ENCODE measurements at regions not wholly inside any gene's neighbourhood (a gene's known extent, or its start where the extent isn't known, plus 50 kb on each side); places are given as distances from the start of the nearest gene placed in this dataset.
A peak's percentile ranks its signal among the peaks of the same experiment; 100 is the strongest.
"Not testable (repeated sequence)": the region's sequence is repeated elsewhere in the genome, so short reads cannot be mapped to it uniquely, and the experiment has no call there.

GRCh38 chrX:63466690-63467089 lies 115.6 kb upstream of the SPIN4 start:
- no peak for DNase-seq

- DNase-seq: no peak
Measured at GRCh38 chrX:63458981-63459380, 107.8 kb upstream of the SPIN4 start.

- no peak for DNase-seq
Measured at GRCh38 chrX:63453571-63453970, 102.4 kb upstream of the SPIN4 start.

- DNase-seq: no peak
Measured at GRCh38 chrX:63441717-63442116, 90.6 kb upstream of the SPIN4 start.

GRCh38 chrX:63439580-63439979 lies 88.4 kb upstream of the SPIN4 start:
- no peak for DNase-seq

- no peak for DNase-seq
Measured at GRCh38 chrX:63436865-63437264, 85.7 kb upstream of the SPIN4 start.

GRCh38 chrX:63434665-63435064 lies 83.5 kb upstream of the SPIN4 start:
- DNase-seq: no peak

GRCh38 chrX:63434206-63434605 lies 83.1 kb upstream of the SPIN4 start:
- DNase-seq: no peak

GRCh38 chrX:63430026-63430425 lies 78.9 kb upstream of the SPIN4 start:
- no peak for DNase-seq

GRCh38 chrX:63428348-63428747 lies 77.2 kb upstream of the SPIN4 start:
- DNase-seq: no peak

GRCh38 chrX:63426519-63426918 lies 75.4 kb upstream of the SPIN4 start:
- DNase-seq: no peak

GRCh38 chrX:63424063-63424462 lies 72.9 kb upstream of the SPIN4 start:
- DNase-seq: no peak

GRCh38 chrX:63421411-63421810 lies 70.3 kb upstream of the SPIN4 start:
- no peak for DNase-seq

- DNase-seq: no peak
Measured at GRCh38 chrX:63418211-63418610, 67.1 kb upstream of the SPIN4 start.

GRCh38 chrX:63417649-63418048 lies 66.5 kb upstream of the SPIN4 start:
- DNase-seq: no peak

GRCh38 chrX:63409934-63410333 lies 58.8 kb upstream of the SPIN4 start:
- not testable (repeated sequence) for DNase-seq

- no peak for DNase-seq
Measured at GRCh38 chrX:63408050-63408449, 56.9 kb upstream of the SPIN4 start.

GRCh38 chrX:63404332-63404731 lies 53.2 kb upstream of the SPIN4 start:
- no peak for DNase-seq

GRCh38 chrX:63402106-63402505 lies 51.0 kb upstream of the SPIN4 start:
- DNase-seq: peak; percentile 31
